ENCODE measurements at regions not wholly inside any gene's neighbourhood (a gene's known extent, or its start where the extent isn't known, plus 50 kb on each side); places are given as distances from the start of the nearest gene placed in this dataset.

- no peak for DNase-seq (ENCODE audit: low spot score)
These were observed 175.5 kb upstream of the TUT7 start for GRCh38 chr9:86529496-86530275.

- no peak for DNase-seq (ENCODE audit: low spot score)
These were observed 171.8 kb upstream of the TUT7 start for GRCh38 chr9:86526021-86526420.

GRCh38 chr9:86525182-86525581 lies 171.0 kb upstream of the TUT7 start:
- DNase-seq (ENCODE audit: low spot score), result no peak

GRCh38 chr9:86521977-86522376 lies 167.8 kb upstream of the TUT7 start:
- no peak for DNase-seq (ENCODE audit: low spot score)

GRCh38 chr9:86521322-86521721 lies 167.1 kb upstream of the TUT7 start:
- no peak for DNase-seq (ENCODE audit: low spot score)

- no peak for DNase-seq (ENCODE audit: low spot score)
These were observed 164.9 kb upstream of the TUT7 start for GRCh38 chr9:86519066-86519615.

- DNase-seq (ENCODE audit: low spot score), result no peak
These were observed 163.3 kb upstream of the TUT7 start for GRCh38 chr9:86517475-86517874.

- no peak for DNase-seq (ENCODE audit: low spot score)
These were observed 162.4 kb upstream of the TUT7 start for GRCh38 chr9:86516564-86516963.

GRCh38 chr9:86515221-86515620 lies 161.0 kb upstream of the TUT7 start:
- DNase-seq (ENCODE audit: low spot score), result no peak

GRCh38 chr9:86513429-86513828 lies 159.2 kb upstream of the TUT7 start:
- DNase-seq (ENCODE audit: low spot score), result no peak

GRCh38 chr9:86512929-86513328 lies 158.7 kb upstream of the TUT7 start:
- no peak for DNase-seq (ENCODE audit: low spot score)

GRCh38 chr9:86511614-86512360 lies 157.6 kb upstream of the TUT7 start:
- DNase-seq (ENCODE audit: low spot score), result no peak

- DNase-seq (ENCODE audit: low spot score), result no peak
These were observed 154.1 kb upstream of the TUT7 start for GRCh38 chr9:86508208-86508903.

- DNase-seq (ENCODE audit: low spot score), result no peak
These were observed 153.0 kb upstream of the TUT7 start for GRCh38 chr9:86507212-86507630.

- DNase-seq (ENCODE audit: low spot score), result no peak
These were observed 149.7 kb upstream of the TUT7 start for GRCh38 chr9:86503942-86504341.

GRCh38 chr9:86503314-86503713 lies 149.1 kb upstream of the TUT7 start:
- DNase-seq (ENCODE audit: low spot score), result no peak

GRCh38 chr9:86500667-86501435 lies 146.6 kb upstream of the TUT7 start:
- no peak for DNase-seq (ENCODE audit: low spot score)

- no peak for DNase-seq (ENCODE audit: low spot score)
These were observed 145.8 kb upstream of the TUT7 start for GRCh38 chr9:86500031-86500430.

GRCh38 chr9:86494644-86495111 lies 140.5 kb upstream of the TUT7 start:
- no peak for DNase-seq (ENCODE audit: low spot score)

- no peak for DNase-seq (ENCODE audit: low spot score)
These were observed 137.5 kb upstream of the TUT7 start for GRCh38 chr9:86491468-86492266.

GRCh38 chr9:86488794-86489193 lies 134.6 kb upstream of the TUT7 start:
- no peak for DNase-seq (ENCODE audit: low spot score)

Data from ecto neural progenitor cell (in vitro differentiated cells).